ENCODE measurements at regions not wholly inside any gene's neighbourhood (a gene's known extent, or its start where the extent isn't known, plus 50 kb on each side); places are given as distances from the start of the nearest gene placed in this dataset.

- no TSS peak for BruUV-seq (replicated peaks)
- no peaks in the 10 kb centered on the region for H3K79me2 ChIP-seq (ENCODE audit: insufficient read depth, low read depth, low read length)
- no peaks in the 10 kb centered on the region for H3K9me2 ChIP-seq (ENCODE audit: insufficient read depth, low read length)
- peaks cover 12% of the 10 kb centered on the region; the same call in 1 of the 2 replicates for H3K9me3 ChIP-seq (ENCODE audit: low read length)
- TF ChIP-seq CTCF (conservative IDR thresholded peaks at IDR 0.05; ENCODE audit: low read length) (no peak), EZH2phosphoT487 (IDR thresholded peaks at IDR 0.05; ENCODE audit: borderline replicate concordance, low read depth, low read length) (no peak)
- intact Hi-C loops (cut with micrococcal nuclease; ENCODE audit: unreplicated experiment): no loop called here
- H3K27ac ChIP-seq (ENCODE audit: low read depth, low read length, poor library complexity, severe bottlenecking): no peak overlapping the region
- no peaks in the 10 kb centered on the region for H3K36me3 ChIP-seq (ENCODE audit: insufficient read depth, low read length)
- DNase-seq (ENCODE audit: low spot score): peak; percentile 18
- H4K20me1 ChIP-seq (ENCODE audit: insufficient read depth, low read length): no peaks in the 10 kb centered on the region
- no peak overlapping the region for H3K4me2 ChIP-seq (ENCODE audit: low read length)
- ChIA-PET CTCF (ENCODE audit: unreplicated experiment) (no interaction called here), POLR2A (no interaction called here)
- no peak overlapping the region for H3K4me3 ChIP-seq (ENCODE audit: low read depth, low read length, poor library complexity, severe bottlenecking)
- H3K4me1 ChIP-seq (ENCODE audit: insufficient read depth, low read length, poor library complexity, severe bottlenecking): no peaks in the 10 kb centered on the region
- no peak overlapping the region for H2AFZ ChIP-seq (ENCODE audit: low read length)
Observed at GRCh38 chr3:159600291-159600690, 388.3 kb upstream of the IL12A start.

DNA sequence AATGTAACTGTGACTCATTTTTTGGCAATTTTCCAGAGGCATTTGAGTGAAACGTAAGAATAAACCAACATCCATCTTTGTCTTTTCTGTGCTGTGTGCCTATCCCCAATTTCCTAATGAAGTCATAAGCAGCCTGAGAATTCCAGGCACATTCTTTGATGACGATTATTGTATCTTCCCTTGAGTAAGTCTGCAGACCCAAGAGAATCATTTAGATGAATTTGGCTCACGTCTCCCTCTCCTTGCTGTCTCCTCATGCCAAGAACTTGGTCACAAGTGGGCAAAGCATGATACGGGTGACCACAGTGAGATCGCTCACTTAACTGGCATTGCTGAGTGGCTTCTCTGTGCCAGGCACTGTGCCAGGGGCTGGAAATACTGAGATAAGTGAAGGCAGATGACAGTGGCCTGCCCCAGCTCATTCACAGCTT lies 384.5 kb upstream of the IL12A start:
- DNase-seq (ENCODE audit: low spot score): no peak
- H2AFZ ChIP-seq (ENCODE audit: low read length): no peak overlapping the region
- peaks cover 12% of the 10 kb centered on the region; the same call in 1 of the 2 replicates for H3K9me3 ChIP-seq (ENCODE audit: low read length)
- no peak overlapping the region for H3K4me2 ChIP-seq (ENCODE audit: low read length)
- intact Hi-C loops (cut with micrococcal nuclease; ENCODE audit: unreplicated experiment): no loop called here
- no peaks in the 10 kb centered on the region for H3K4me1 ChIP-seq (ENCODE audit: insufficient read depth, low read length, poor library complexity, severe bottlenecking)
- no TSS peak for BruUV-seq (replicated peaks)
- no peak overlapping the region for H3K27ac ChIP-seq (ENCODE audit: low read depth, low read length, poor library complexity, severe bottlenecking)
- ChIA-PET CTCF (ENCODE audit: unreplicated experiment) (no interaction called here), POLR2A (no interaction called here)
- H3K9me2 ChIP-seq (ENCODE audit: insufficient read depth, low read length): no peaks in the 10 kb centered on the region
- H3K79me2 ChIP-seq (ENCODE audit: insufficient read depth, low read depth, low read length): no peaks in the 10 kb centered on the region
- no peak overlapping the region for H3K4me3 ChIP-seq (ENCODE audit: low read depth, low read length, poor library complexity, severe bottlenecking)
- TF ChIP-seq CTCF (conservative IDR thresholded peaks at IDR 0.05; ENCODE audit: low read length) (no peak), EZH2phosphoT487 (IDR thresholded peaks at IDR 0.05; ENCODE audit: borderline replicate concordance, low read depth, low read length) (no peak)
- no peaks in the 10 kb centered on the region for H3K36me3 ChIP-seq (ENCODE audit: insufficient read depth, low read length)
- H4K20me1 ChIP-seq (ENCODE audit: insufficient read depth, low read length): no peaks in the 10 kb centered on the region

DNA sequence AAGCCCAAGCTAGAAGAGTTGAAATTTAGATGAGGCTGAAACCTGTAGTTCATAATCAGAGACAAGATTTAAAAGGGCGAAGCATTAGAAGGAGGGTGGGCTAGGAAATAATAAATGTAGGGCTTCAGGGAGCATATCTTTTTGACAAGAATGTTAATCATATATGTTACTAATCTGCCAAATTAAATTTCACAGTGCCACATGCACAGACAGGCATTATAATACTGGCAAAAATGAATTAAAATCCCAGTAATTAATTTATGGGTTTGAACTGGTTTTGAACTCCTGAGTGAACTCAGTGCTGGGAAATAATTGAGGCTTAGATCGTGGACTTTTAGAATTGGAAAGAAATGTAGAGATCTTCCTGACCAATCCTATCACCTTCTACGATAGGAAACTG lies 383.5 kb upstream of the IL12A start:
- ChIA-PET CTCF (ENCODE audit: unreplicated experiment) (no interaction called here), POLR2A (no interaction called here)
- H3K4me1 ChIP-seq (ENCODE audit: insufficient read depth, low read length, poor library complexity, severe bottlenecking): no peaks in the 10 kb centered on the region
- no peak for DNase-seq (ENCODE audit: low spot score)
- H3K4me3 ChIP-seq (ENCODE audit: low read depth, low read length, poor library complexity, severe bottlenecking): no peak overlapping the region
- no peak overlapping the region for H2AFZ ChIP-seq (ENCODE audit: low read length)
- peaks cover 8% of the 10 kb centered on the region; the same call in 1 of the 2 replicates for H3K9me3 ChIP-seq (ENCODE audit: low read length)
- BruUV-seq (replicated peaks): no TSS peak
- no peak for TF ChIP-seq EZH2phosphoT487 (IDR thresholded peaks at IDR 0.05; ENCODE audit: borderline replicate concordance, low read depth, low read length)
- TF ChIP-seq CTCF (conservative IDR thresholded peaks at IDR 0.05; ENCODE audit: low read length): no peak
- H4K20me1 ChIP-seq (ENCODE audit: insufficient read depth, low read length): no peaks in the 10 kb centered on the region
- no peaks in the 10 kb centered on the region for H3K36me3 ChIP-seq (ENCODE audit: insufficient read depth, low read length)
- H3K4me2 ChIP-seq (ENCODE audit: low read length): no peak overlapping the region
- H3K9me2 ChIP-seq (ENCODE audit: insufficient read depth, low read length): no peaks in the 10 kb centered on the region
- no peaks in the 10 kb centered on the region for H3K79me2 ChIP-seq (ENCODE audit: insufficient read depth, low read depth, low read length)
- intact Hi-C loops (cut with micrococcal nuclease; ENCODE audit: unreplicated experiment): no loop called here
- H3K27ac ChIP-seq (ENCODE audit: low read depth, low read length, poor library complexity, severe bottlenecking): no peak overlapping the region

All from OCI-LY7 (cell line).